Astrocyte (in vitro differentiated cells and primary cell): ENCODE measurements at regions not wholly inside any gene's neighbourhood (a gene's known extent, or its start where the extent isn't known, plus 50 kb on each side); places are given as distances from the start of the nearest gene placed in this dataset.

Experiments used
- CTCF ChIP-seq: IDR thresholded peaks from 2 replicates; pipeline ENCODE4 v1.5.1; 2011; ENCODE audit warnings: low read depth, mild to moderate bottlenecking, inconsistent platforms, low read length, moderate library complexity; ENCODE audit not compliant: insufficient read depth
- EZH2 ChIP-seq: IDR thresholded peaks from 2 replicates; pipeline ENCODE4 v1.6.1; 2012; ENCODE audit warnings: mild to moderate bottlenecking, low read length, inconsistent platforms; ENCODE audit not compliant: insufficient read depth

GRCh38 chr10:53069013-53069412 lies 296.4 kb upstream of the MBL2 start:
- no peak for TF ChIP-seq CTCF
- no peak for TF ChIP-seq EZH2
